A549 (cell line): ENCODE measurements at regions not wholly inside any gene's neighbourhood (a gene's known extent, or its start where the extent isn't known, plus 50 kb on each side); places are given as distances from the start of the nearest gene placed in this dataset.

Source experiments
- ATAC-seq, 2 experiments: fragments of 200-7000 bp in 1 of 2; fragments of >200 bp in 1 of 2; cut with Nextera tagmentation in 1 of 2; cut with Tn5 transposase in 1 of 2; 3 replicates each; pipeline versions ENCODE4 v1.8.0 to v1.9.1; 2018 to 2020; ENCODE audit warnings: mild to moderate bottlenecking in 1 of 2, moderate library complexity in 1 of 2
- CTCF ChIA-PET: fragments of 300-600 bp; sonication (Branson Sonifier 250); formaldehyde crosslinking; extraction: SDS; loops from one replicate; lab custom pipeline; 2021; ENCODE audit warnings: antibody characterized with exemption, inconsistent platforms; lab: Yijun Ruan, JAX
- POLR2A ChIA-PET: fragments of 350-600 bp; formaldehyde crosslinking; extraction: SDS; loops from one replicate; lab custom pipeline; 2021; ENCODE audit warnings: antibody characterized with exemption, inconsistent platforms; lab: Yijun Ruan, JAX
- DNase-seq, 2 experiments: peaks; one replicate each; pipeline versions ENCODE4 v3.0.0 to v3.0.0-alpha.2; 2011 to 2016; ENCODE audit warnings: low read depth in 1 of 2, low spot score in 1 of 2
- FAIRE-seq: peaks from 2 replicates; lab custom pipeline; 2011; peaks lifted over from hg19 to GRCh38; lab: Jason Lieb, UNC
- H3K27ac ChIP-seq, 2 experiments: fragments of >200 bp; sonication (Bioruptor Twin); formaldehyde crosslinking; 3 replicates each; pipeline ENCODE4 v1.5.1; 2016 to 2017
- H3K4me1 ChIP-seq: fragments of >200 bp; sonication (Bioruptor Twin); formaldehyde crosslinking; 3 replicates; pipeline ENCODE4 v1.6.1; 2016
- H3K4me2 ChIP-seq: fragments of >200 bp; sonication (Bioruptor Twin); formaldehyde crosslinking; 3 replicates; pipeline ENCODE4 v1.6.1; 2016
- H3K4me3 ChIP-seq: fragments of >200 bp; sonication (Bioruptor Twin); formaldehyde crosslinking; 3 replicates; pipeline ENCODE4 v1.5.1; 2016
- H3K9me3 ChIP-seq: fragments of >200 bp; sonication (Bioruptor Twin); formaldehyde crosslinking; 3 replicates; pipeline ENCODE4 v1.6.1; 2016
- ATOH8 ChIP-seq: fragments of 250-450 bp; sonication (Bioruptor Pico); IDR thresholded peaks from 2 replicates; pipeline ENCODE4 v1.5.0; 2020; ENCODE audit warnings: low read depth, mild to moderate bottlenecking, moderate library complexity
- CBX8 ChIP-seq: fragments of 200-600 bp; sonication (generic); IDR thresholded peaks from 2 replicates; pipeline ENCODE4 v1.6.1; 2016
- CHD2 ChIP-seq: fragments of 150-350 bp; IDR thresholded peaks from 2 replicates; pipeline ENCODE4 v1.6.1; 2014; ENCODE audit warnings: low read length; ENCODE audit not compliant: partially characterized antibody
- CHD4 ChIP-seq: fragments of 200-600 bp; sonication (generic); IDR thresholded peaks from 2 replicates; pipeline ENCODE4 v1.6.1; 2016; ENCODE audit warnings: antibody characterized with exemption, mild to moderate bottlenecking, borderline replicate concordance
- CTCF ChIP-seq: fragments of >200 bp; sonication (Bioruptor Twin); formaldehyde crosslinking; IDR thresholded peaks from 3 replicates; pipeline ENCODE4 v1.5.1; 2016
- E2F6 ChIP-seq: IDR thresholded peaks from 2 replicates; pipeline ENCODE4 v1.6.1; 2012; ENCODE audit warnings: low read depth, borderline replicate concordance
- EHMT2 ChIP-seq: fragments of 200-600 bp; sonication (generic); IDR thresholded peaks from 2 replicates; pipeline ENCODE4 v1.6.1; 2016; ENCODE audit warnings: antibody characterized with exemption, low read depth, mild to moderate bottlenecking, moderate library complexity
- ELK1 ChIP-seq: fragments of 150-350 bp; IDR thresholded peaks from 2 replicates; pipeline ENCODE4 v1.6.1; 2014; ENCODE audit warnings: low read depth, mild to moderate bottlenecking, low read length
- FOSB ChIP-seq: fragments of 250-450 bp; sonication (Bioruptor Pico); IDR thresholded peaks from 2 replicates; pipeline ENCODE4 v1.5.0; 2020; ENCODE audit warnings: mild to moderate bottlenecking, moderate library complexity
- FOSL2 ChIP-seq, 2 experiments: fragments of 450-650 bp in 1 of 2; fragments of >200 bp in 1 of 2; sonication (Bioruptor Twin) in 1 of 2; formaldehyde crosslinking; IDR thresholded peaks; 2 replicates each; pipeline versions ENCODE4 v1.5.0 to v1.6.1; 2016 to 2020; ENCODE audit warnings: mild to moderate bottlenecking in 1 of 2, moderate library complexity in 1 of 2
- FOXS1 ChIP-seq: fragments of 250-450 bp; sonication (Bioruptor Pico); IDR thresholded peaks from 2 replicates; pipeline ENCODE4 v1.5.0; 2020; ENCODE audit warnings: mild to moderate bottlenecking, moderate library complexity
- GATA3 ChIP-seq: IDR thresholded peaks from 2 replicates; pipeline ENCODE4 v1.6.1; 2012; ENCODE audit warnings: borderline replicate concordance
- HES2 ChIP-seq: fragments of >200 bp; sonication (Bioruptor Twin); formaldehyde crosslinking; IDR thresholded peaks from 2 replicates; pipeline ENCODE4 v1.6.1; 2016
- HEYL ChIP-seq: fragments of 250-450 bp; sonication (Bioruptor Pico); IDR thresholded peaks from 2 replicates; pipeline ENCODE4 v1.8.0; 2021; ENCODE audit warnings: mild to moderate bottlenecking, moderate library complexity
- HOXA7 ChIP-seq: fragments of 250-450 bp; sonication (Bioruptor Pico); IDR thresholded peaks from 2 replicates; pipeline ENCODE4 v1.5.0; 2020; ENCODE audit warnings: mild to moderate bottlenecking, moderate library complexity
- HOXB13 ChIP-seq: fragments of 250-450 bp; sonication (Bioruptor Pico); IDR thresholded peaks from 2 replicates; pipeline ENCODE4 v1.5.0; 2020; ENCODE audit warnings: low read depth, mild to moderate bottlenecking, moderate library complexity
- HOXB5 ChIP-seq: fragments of 250-450 bp; sonication (Bioruptor Pico); IDR thresholded peaks from 2 replicates; pipeline ENCODE4 v1.5.0; 2020; ENCODE audit warnings: mild to moderate bottlenecking, moderate library complexity
- KDM1A ChIP-seq: fragments of 200-600 bp; sonication (generic); IDR thresholded peaks from 2 replicates; pipeline ENCODE4 v1.6.1; 2016; ENCODE audit warnings: low read depth, mild to moderate bottlenecking
- MAFK ChIP-seq: fragments of 450-650 bp; IDR thresholded peaks from 2 replicates; pipeline ENCODE4 v1.6.1; 2014; ENCODE audit not compliant: partially characterized antibody
- MYC ChIP-seq: IDR thresholded peaks from 2 replicates; pipeline ENCODE4 v1.6.1; 2012; ENCODE audit warnings: mild to moderate bottlenecking, inconsistent platforms, low read length, improper control_type of control experiment, borderline replicate concordance
- NFE2L2 ChIP-seq: fragments of 150-350 bp; conservative IDR thresholded peaks from 2 replicates; pipeline ENCODE4 v1.6.1; 2014; ENCODE audit warnings: low read length
- POLR2AphosphoS2 ChIP-seq: conservative IDR thresholded peaks from 2 replicates; pipeline ENCODE4 v1.6.1; 2012; ENCODE audit warnings: low read length, improper control_type of control experiment, inconsistent platforms
- RAD21 ChIP-seq, 2 experiments: fragments of >200 bp in 1 of 2; sonication (Bioruptor Twin) in 1 of 2; formaldehyde crosslinking in 1 of 2; IDR thresholded peaks in 1 of 2; conservative IDR thresholded peaks in 1 of 2; 2 replicates in 1 of 2; 3 replicates in 1 of 2; pipeline ENCODE4 v1.6.1; 2012 to 2018; ENCODE audit warnings: inconsistent platforms in 1 of 2
- RARB ChIP-seq: fragments of 250-450 bp; sonication (Bioruptor Pico); IDR thresholded peaks from 2 replicates; pipeline ENCODE4 v1.8.0; 2021; ENCODE audit warnings: mild to moderate bottlenecking, moderate library complexity
- RNF2 ChIP-seq: fragments of 200-600 bp; sonication (generic); IDR thresholded peaks from 2 replicates; pipeline ENCODE4 v1.6.1; 2016; ENCODE audit warnings: low read depth, mild to moderate bottlenecking, antibody characterized with exemption, moderate library complexity, borderline replicate concordance
- SREBF2 ChIP-seq: fragments of 450-650 bp; IDR thresholded peaks from 2 replicates; pipeline ENCODE4 v1.6.1; 2014; ENCODE audit warnings: mild to moderate bottlenecking, moderate library complexity
- ZC3H11A ChIP-seq: fragments of 450-650 bp; IDR thresholded peaks from 2 replicates; pipeline ENCODE4 v1.6.1; 2014; ENCODE audit warnings: antibody characterized with exemption, mild to moderate bottlenecking
- ZFP36 ChIP-seq: fragments of 450-650 bp; IDR thresholded peaks from 2 replicates; pipeline ENCODE4 v1.6.1; 2014; ENCODE audit warnings: borderline replicate concordance; ENCODE audit not compliant: partially characterized antibody
- ZSCAN20 ChIP-seq: fragments of 250-450 bp; sonication (Bioruptor Pico); IDR thresholded peaks from 2 replicates; pipeline ENCODE4 v1.8.0; 2022; ENCODE audit warnings: mild to moderate bottlenecking, moderate library complexity
- WGBS: methylation state at CpG from one replicate; pipeline ENCODE4 v1.1.6; 2017; ENCODE audit errors: missing lambda C conversion rate; 5-methylcytosine and 5-hydroxymethylcytosine counted together

GRCh38 chr3:176087066-176087697, 1110.1 kb downstream of the TBL1XR1 start:
- 29% methylated on average over 2 of the region's 2 CpGs for WGBS
- ChIA-PET POLR2A (no interaction called here), CTCF (no interaction called here)
- Histone ChIP-seq H3K4me1 (no peaks in the 10 kb centered on the region), H3K4me3 (no peak overlapping the region), H3K27ac (no peak overlapping the region), H3K4me2 (no peak overlapping the region), H3K9me3 (no peaks in the 10 kb centered on the region)
- no peak for FAIRE-seq
- DNase-seq: no peak
- TF ChIP-seq CHD2 (no peak), HES2 (no peak), FOXS1 (CRISPR knock-in tag) (no peak), ZFP36 (no peak), MYC (no peak), NFE2L2 (no peak), SREBF2 (no peak), RARB (CRISPR knock-in tag) (no peak), ELK1 (no peak), POLR2AphosphoS2 (no peak), HOXA7 (CRISPR knock-in tag) (no peak), RNF2 (no peak), HEYL (CRISPR knock-in tag) (no peak), FOSL2 (IDR thresholded peaks at IDR 0.05) (no peak), FOSL2 (CRISPR knock-in tag; IDR thresholded peaks at IDR 0.05) (no peak)
- ATAC-seq: no peak

GRCh38 chr3:176079785-176080184, 1117.5 kb downstream of the TBL1XR1 start:
- ATAC-seq: no peak
- no peak for DNase-seq
- no peak overlapping the region for H3K27ac ChIP-seq
- WGBS: 10% methylated on average over 1 of the region's 1 CpG
- no peaks in the 10 kb centered on the region for H3K4me1 ChIP-seq
- CTCF ChIA-PET: no interaction called here
- no peaks in the 10 kb centered on the region for H3K9me3 ChIP-seq
- no peak for TF ChIP-seq E2F6
- no peak for TF ChIP-seq CHD2
- no peak for TF ChIP-seq HOXB5 (CRISPR knock-in tag)
- TF ChIP-seq HOXB13 (CRISPR knock-in tag): no peak
- TF ChIP-seq MAFK: no peak
- TF ChIP-seq GATA3: no peak
- no peak for TF ChIP-seq CBX8
- TF ChIP-seq ELK1: no peak
- no peak for TF ChIP-seq KDM1A
- TF ChIP-seq ZFP36: no peak
- no peak for TF ChIP-seq RAD21 (conservative IDR thresholded peaks at IDR 0.05 in 1 of 2, IDR thresholded peaks at IDR 0.05 in 1 of 2)
- TF ChIP-seq EHMT2: no peak
- no peak for TF ChIP-seq ATOH8 (CRISPR knock-in tag)
- TF ChIP-seq ZSCAN20 (CRISPR knock-in tag): no peak
- TF ChIP-seq CTCF: no peak
- TF ChIP-seq CHD4: no peak
- no peak for TF ChIP-seq HES2
- no peak for TF ChIP-seq FOSB (CRISPR knock-in tag)
- no peak for TF ChIP-seq ZC3H11A
- TF ChIP-seq, all 56 proteins: peak for 0
- Histone ChIP-seq H3K4me3 (no peak overlapping the region), H3K4me2 (no peak overlapping the region)
- POLR2A ChIA-PET: no interaction called here
- FAIRE-seq: no peak
